ENCODE measurements at regions not wholly inside any gene's neighbourhood (a gene's known extent, or its start where the extent isn't known, plus 50 kb on each side); places are given as distances from the start of the nearest gene placed in this dataset.
"Not testable (repeated sequence)": the region's sequence is repeated elsewhere in the genome, so short reads cannot be mapped to it uniquely, and the experiment has no call there.

- no peak overlapping the region for H3K4me3 Mint-ChIP-seq
- H3K36me3 Mint-ChIP-seq (ENCODE audit: low read depth): peaks cover 3% of the 10 kb centered on the region
- no peaks in the 10 kb centered on the region for H3K27me3 Mint-ChIP-seq
- H3K4me1 Mint-ChIP-seq (ENCODE audit: low read depth): peaks cover 3% of the 10 kb centered on the region
- no peak overlapping the region for H3K27ac Mint-ChIP-seq
- H3K9me3 Mint-ChIP-seq: peaks cover 3% of the 10 kb centered on the region
Measured at GRCh38 chr5:158590746-158591300, 508.9 kb downstream of the EBF1 start.

- peaks cover 3% of the 10 kb centered on the region for H3K36me3 Mint-ChIP-seq (ENCODE audit: low read depth)
- no peaks in the 10 kb centered on the region for H3K27me3 Mint-ChIP-seq
- peaks cover 3% of the 10 kb centered on the region for H3K4me1 Mint-ChIP-seq (ENCODE audit: low read depth)
- H3K27ac Mint-ChIP-seq: no peak overlapping the region
- no peak overlapping the region for H3K4me3 Mint-ChIP-seq
- H3K9me3 Mint-ChIP-seq: peaks cover 10% of the 10 kb centered on the region
Measured at GRCh38 chr5:158589939-158590338, 509.8 kb downstream of the EBF1 start.

GRCh38 chr5:158588617-158589016 is 511.1 kb downstream of the EBF1 start:
- H3K9me3 Mint-ChIP-seq: peaks cover 16% of the 10 kb centered on the region
- H3K4me3 Mint-ChIP-seq: no peak overlapping the region
- no peaks in the 10 kb centered on the region for H3K27me3 Mint-ChIP-seq
- peaks cover 3% of the 10 kb centered on the region for H3K4me1 Mint-ChIP-seq (ENCODE audit: low read depth)
- H3K36me3 Mint-ChIP-seq (ENCODE audit: low read depth): peaks cover 3% of the 10 kb centered on the region
- H3K27ac Mint-ChIP-seq: no peak overlapping the region

- Mint-ChIP-seq H3K36me3 (ENCODE audit: low read depth) (peaks cover 3% of the 10 kb centered on the region), H3K4me1 (ENCODE audit: low read depth) (peaks cover 3% of the 10 kb centered on the region), H3K9me3 (peaks cover 16% of the 10 kb centered on the region), H3K27ac (no peak overlapping the region), H3K4me3 (no peak overlapping the region), H3K27me3 (no peaks in the 10 kb centered on the region)
Measured at GRCh38 chr5:158586054-158586453, 513.7 kb downstream of the EBF1 start.

DNA sequence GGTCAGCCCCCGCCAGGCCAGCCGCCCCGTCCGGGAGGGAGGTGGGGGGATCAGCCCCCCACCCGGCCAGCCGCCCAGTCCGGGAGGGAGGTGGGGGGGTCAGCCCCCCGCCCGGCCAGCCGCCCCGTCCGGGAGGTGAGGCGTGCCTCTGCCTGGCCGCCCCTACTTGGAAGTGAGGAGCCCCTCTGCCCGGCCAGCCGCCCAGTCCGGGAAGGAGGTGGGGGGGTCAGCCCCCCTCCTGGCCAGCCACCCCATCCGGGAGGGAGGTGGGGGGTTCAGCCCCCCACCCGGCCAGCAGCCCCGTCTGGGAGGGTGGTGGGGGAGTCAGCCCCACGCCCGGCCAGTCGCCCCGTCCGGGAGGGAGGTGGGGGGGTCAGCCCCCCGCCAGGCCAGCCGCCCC is 517.0 kb downstream of the EBF1 start:
- H3K4me3 Mint-ChIP-seq: not testable (repeated sequence)
- H3K9me3 Mint-ChIP-seq: peaks cover 26% of the 10 kb centered on the region

GRCh38 chr5:158573829-158574228 is 525.9 kb downstream of the EBF1 start:
- H3K9me3 Mint-ChIP-seq: peaks cover 3% of the 10 kb centered on the region

More for the DNA sequence above, 517.0 kb downstream of the EBF1 start:
- H3K4me1 Mint-ChIP-seq (ENCODE audit: low read depth); H3K27ac Mint-ChIP-seq; H3K36me3 Mint-ChIP-seq (ENCODE audit: low read depth); H3K27me3 Mint-ChIP-seq: not testable (repeated sequence)

GRCh38 chr5:158570502-158570901 is 529.2 kb downstream of the EBF1 start:
- H3K9me3 Mint-ChIP-seq: no peaks in the 10 kb centered on the region
- H3K4me3 Mint-ChIP-seq: no peak overlapping the region
- H3K4me1 Mint-ChIP-seq (ENCODE audit: low read depth): no peaks in the 10 kb centered on the region
- no peak overlapping the region for H3K27ac Mint-ChIP-seq
- no peaks in the 10 kb centered on the region for H3K36me3 Mint-ChIP-seq (ENCODE audit: low read depth)
- no peaks in the 10 kb centered on the region for H3K27me3 Mint-ChIP-seq

More at GRCh38 chr5:158573829-158574228, 525.9 kb downstream of the EBF1 start:
- H3K4me1 Mint-ChIP-seq (ENCODE audit: low read depth): no peaks in the 10 kb centered on the region
- H3K27ac Mint-ChIP-seq: no peak overlapping the region
- H3K27me3 Mint-ChIP-seq: no peaks in the 10 kb centered on the region
- H3K36me3 Mint-ChIP-seq (ENCODE audit: low read depth): no peaks in the 10 kb centered on the region
- no peak overlapping the region for H3K4me3 Mint-ChIP-seq

GRCh38 chr5:158569534-158569933 is 530.2 kb downstream of the EBF1 start:
- Mint-ChIP-seq H3K9me3 (no peaks in the 10 kb centered on the region), H3K4me1 (ENCODE audit: low read depth) (no peaks in the 10 kb centered on the region), H3K27ac (no peak overlapping the region), H3K27me3 (no peaks in the 10 kb centered on the region), H3K4me3 (no peak overlapping the region), H3K36me3 (ENCODE audit: low read depth) (no peaks in the 10 kb centered on the region)

- H3K27me3 Mint-ChIP-seq: no peaks in the 10 kb centered on the region
- no peak overlapping the region for H3K27ac Mint-ChIP-seq
- H3K9me3 Mint-ChIP-seq: no peaks in the 10 kb centered on the region
- H3K4me1 Mint-ChIP-seq (ENCODE audit: low read depth): peaks cover 3% of the 10 kb centered on the region
- no peak overlapping the region for H3K4me3 Mint-ChIP-seq
- H3K36me3 Mint-ChIP-seq (ENCODE audit: low read depth): no peaks in the 10 kb centered on the region
Measured at GRCh38 chr5:158565017-158565789, 534.5 kb downstream of the EBF1 start.

- no peaks in the 10 kb centered on the region for H3K27me3 Mint-ChIP-seq
- H3K36me3 Mint-ChIP-seq (ENCODE audit: low read depth): no peaks in the 10 kb centered on the region
- no peaks in the 10 kb centered on the region for H3K9me3 Mint-ChIP-seq
- H3K4me3 Mint-ChIP-seq: no peak overlapping the region
- peaks cover 7% of the 10 kb centered on the region for H3K4me1 Mint-ChIP-seq (ENCODE audit: low read depth)
- no peak overlapping the region for H3K27ac Mint-ChIP-seq
Measured at GRCh38 chr5:158563760-158564390, 535.8 kb downstream of the EBF1 start.

- peaks cover 7% of the 10 kb centered on the region for H3K4me1 Mint-ChIP-seq (ENCODE audit: low read depth)
- H3K27ac Mint-ChIP-seq: no peak overlapping the region
- H3K27me3 Mint-ChIP-seq: no peaks in the 10 kb centered on the region
- H3K4me3 Mint-ChIP-seq: no peak overlapping the region
- H3K36me3 Mint-ChIP-seq (ENCODE audit: low read depth): no peaks in the 10 kb centered on the region
- H3K9me3 Mint-ChIP-seq: no peaks in the 10 kb centered on the region
Measured at GRCh38 chr5:158561562-158562190, 538.0 kb downstream of the EBF1 start.

- no peaks in the 10 kb centered on the region for H3K27me3 Mint-ChIP-seq
- peaks cover 7% of the 10 kb centered on the region for H3K4me1 Mint-ChIP-seq (ENCODE audit: low read depth)
- no peaks in the 10 kb centered on the region for H3K9me3 Mint-ChIP-seq
- no peaks in the 10 kb centered on the region for H3K36me3 Mint-ChIP-seq (ENCODE audit: low read depth)
- H3K27ac Mint-ChIP-seq: no peak overlapping the region
- no peak overlapping the region for H3K4me3 Mint-ChIP-seq
Measured at GRCh38 chr5:158560170-158560569, 539.5 kb downstream of the EBF1 start.

GRCh38 chr5:158559643-158560042 is 540.1 kb downstream of the EBF1 start:
- H3K27me3 Mint-ChIP-seq: no peaks in the 10 kb centered on the region
- no peak overlapping the region for H3K27ac Mint-ChIP-seq
- no peak overlapping the region for H3K4me3 Mint-ChIP-seq

GRCh38 chr5:158559066-158559465 is 540.6 kb downstream of the EBF1 start:
- Mint-ChIP-seq H3K27me3 (no peaks in the 10 kb centered on the region), H3K9me3 (no peaks in the 10 kb centered on the region), H3K4me1 (ENCODE audit: low read depth) (peaks cover 7% of the 10 kb centered on the region)

More at GRCh38 chr5:158559643-158560042, 540.1 kb downstream of the EBF1 start:
- Mint-ChIP-seq H3K9me3 (no peaks in the 10 kb centered on the region), H3K4me1 (ENCODE audit: low read depth) (peaks cover 7% of the 10 kb centered on the region), H3K36me3 (ENCODE audit: low read depth) (no peaks in the 10 kb centered on the region)

GRCh38 chr5:158553962-158554336 is 545.8 kb downstream of the EBF1 start:
- no peaks in the 10 kb centered on the region for H3K4me1 Mint-ChIP-seq (ENCODE audit: low read depth)
- no peaks in the 10 kb centered on the region for H3K9me3 Mint-ChIP-seq
- no peaks in the 10 kb centered on the region for H3K36me3 Mint-ChIP-seq (ENCODE audit: low read depth)
- no peak overlapping the region for H3K27ac Mint-ChIP-seq
- no peak overlapping the region for H3K4me3 Mint-ChIP-seq
- no peaks in the 10 kb centered on the region for H3K27me3 Mint-ChIP-seq

More at GRCh38 chr5:158559066-158559465, 540.6 kb downstream of the EBF1 start:
- no peak overlapping the region for H3K4me3 Mint-ChIP-seq
- no peak overlapping the region for H3K27ac Mint-ChIP-seq
- H3K36me3 Mint-ChIP-seq (ENCODE audit: low read depth): no peaks in the 10 kb centered on the region

Data from stimulated activated naive CD8-positive, alpha-beta T cell treated with anti-CD3 and anti-CD28 coated beads, Interleukin-15, Interleukin-2, amounts not matched to agents 100 ng/mL and 50 ng/mL, for 24 hours (primary cell).